Colonic mucosa (tissue), 4 donors: ENCODE measurements at regions not wholly inside any gene's neighbourhood (a gene's known extent, or its start where the extent isn't known, plus 50 kb on each side); places are given as distances from the start of the nearest gene placed in this dataset.
"Not testable (repeated sequence)": the region's sequence is repeated elsewhere in the genome, so short reads cannot be mapped to it uniquely, and the experiment has no call there.

Source experiments
- DNase-seq: peaks from one replicate; pipeline ENCODE4 v3.0.0-alpha.2; 2020
- H3K27ac ChIP-seq: fragments of 200-600 bp; one replicate; pipeline ENCODE4 v1.8.0; 2021
- H3K27me3 ChIP-seq: fragments of 200-600 bp; one replicate; pipeline ENCODE4 v1.8.0; 2021
- H3K36me3 ChIP-seq: fragments of 200-600 bp; one replicate; pipeline ENCODE4 v1.8.0; 2021
- H3K4me1 ChIP-seq: fragments of 200-600 bp; one replicate; pipeline ENCODE4 v1.8.0; 2021; ENCODE audit warnings: mild to moderate bottlenecking
- H3K4me3 ChIP-seq: fragments of 200-600 bp; one replicate; pipeline ENCODE4 v1.8.0; 2021
- H3K9ac ChIP-seq, 2 donors: one replicate each; pipeline ENCODE4 v1.7.0; 2013; ENCODE audit warnings: control low read depth in 2 of 2, low read depth in 2 of 2, low read length in 2 of 2
- H3K9me3 ChIP-seq: fragments of 200-600 bp; one replicate; pipeline ENCODE4 v1.8.0; 2021
- CTCF ChIP-seq: fragments of 200-600 bp; IDR thresholded peaks from one replicate; pipeline ENCODE4 v1.8.0; 2022; ENCODE audit warnings: antibody characterized with exemption, mild to moderate bottlenecking
- intact Hi-C: fragments of 100-400 bp; cut with DNase I; formaldehyde crosslinking; loops from one replicate; pipeline ENCODE4 v1.14.1; 2022
- donor health status: healthy.
- donor health status: DM: no; HTN: no; CAD: no.
- donor health status: DM: no; HTN: no; CAD: no.

GRCh38 chr18:73674125-73674865 is 473.3 kb downstream of the FBXO15 start:
- Histone ChIP-seq H3K9ac (no peak overlapping the region), H3K27ac (no peak overlapping the region), H3K36me3 (no peaks in the 10 kb centered on the region), H3K27me3 (no peaks in the 10 kb centered on the region), H3K9me3 (no peaks in the 10 kb centered on the region), H3K4me3 (no peak overlapping the region), H3K4me1 (no peaks in the 10 kb centered on the region)
- DNase-seq, result no peak
- no peak for TF ChIP-seq CTCF
- intact Hi-C loops, result no loop called here

GRCh38 chr18:73671480-73671879 is 476.2 kb downstream of the FBXO15 start:
- H3K4me3 ChIP-seq, H3K27ac ChIP-seq, intact Hi-C loops, H3K9ac ChIP-seq, H3K36me3 ChIP-seq, DNase-seq, H3K27me3 ChIP-seq, H3K9me3 ChIP-seq, H3K4me1 ChIP-seq: not testable (repeated sequence)

- DNase-seq, result no peak
- no peaks in the 10 kb centered on the region for H3K9me3 ChIP-seq
- H3K4me3 ChIP-seq, result no peak overlapping the region
- H3K9ac ChIP-seq, result no peak overlapping the region
- no peak overlapping the region for H3K27ac ChIP-seq
- no peaks in the 10 kb centered on the region for H3K27me3 ChIP-seq
- H3K36me3 ChIP-seq, result no peaks in the 10 kb centered on the region
- H3K4me1 ChIP-seq, result no peaks in the 10 kb centered on the region
- intact Hi-C loops, result no loop called here
- TF ChIP-seq CTCF, result no peak
These were observed 477.1 kb downstream of the FBXO15 start for GRCh38 chr18:73670524-73670923.

- Histone ChIP-seq H3K4me1 (no peaks in the 10 kb centered on the region), H3K36me3 (no peaks in the 10 kb centered on the region), H3K9ac (no peak overlapping the region), H3K27me3 (no peaks in the 10 kb centered on the region), H3K4me3 (no peak overlapping the region), H3K27ac (no peak overlapping the region), H3K9me3 (no peaks in the 10 kb centered on the region)
- intact Hi-C loops, result no loop called here
- DNase-seq, result no peak
- TF ChIP-seq CTCF, result no peak
These were observed 477.6 kb downstream of the FBXO15 start for GRCh38 chr18:73670039-73670438.

GRCh38 chr18:73669297-73669696 is 478.3 kb downstream of the FBXO15 start:
- TF ChIP-seq CTCF, result no peak
- no peak overlapping the region for H3K27ac ChIP-seq
- H3K27me3 ChIP-seq, result no peaks in the 10 kb centered on the region
- no peak for DNase-seq
- no peak overlapping the region for H3K4me3 ChIP-seq
- no peak overlapping the region for H3K9ac ChIP-seq
- no peaks in the 10 kb centered on the region for H3K4me1 ChIP-seq
- intact Hi-C loops, result no loop called here
- H3K9me3 ChIP-seq, result no peaks in the 10 kb centered on the region
- H3K36me3 ChIP-seq, result no peaks in the 10 kb centered on the region

- TF ChIP-seq CTCF, result no peak
- no peaks in the 10 kb centered on the region for H3K27me3 ChIP-seq
- no peaks in the 10 kb centered on the region for H3K36me3 ChIP-seq
- no peaks in the 10 kb centered on the region for H3K9me3 ChIP-seq
- no peak overlapping the region for H3K27ac ChIP-seq
- no peak for DNase-seq
- no peaks in the 10 kb centered on the region for H3K4me1 ChIP-seq
- no peak overlapping the region for H3K9ac ChIP-seq
- intact Hi-C loops, result no loop called here
- H3K4me3 ChIP-seq, result no peak overlapping the region
These were observed 479.6 kb downstream of the FBXO15 start for GRCh38 chr18:73668051-73668450.
